Esophagus muscularis mucosa (tissue), 3 donors: ENCODE measurements at regions not wholly inside any gene's neighbourhood (a gene's known extent, or its start where the extent isn't known, plus 50 kb on each side); places are given as distances from the start of the nearest gene placed in this dataset.

Experiments
- CTCF ChIP-seq, 3 experiments: fragments of 200-600 bp in 2 of 3; fragments of 450-650 bp in 1 of 3; sonication (generic) in 2 of 3; IDR thresholded peaks; one replicate each; pipeline ENCODE4 v1.5.1; 2017 to 2019; ENCODE audit warnings: antibody characterized with exemption in 3 of 3, mild to moderate bottlenecking in 2 of 3, moderate library complexity in 1 of 3
- POLR2A ChIP-seq: fragments of 450-650 bp; IDR thresholded peaks from one replicate; pipeline ENCODE4 v1.6.1; 2017; ENCODE audit warnings: antibody characterized with exemption, moderate library complexity, mild to moderate bottlenecking, low read depth

DNA sequence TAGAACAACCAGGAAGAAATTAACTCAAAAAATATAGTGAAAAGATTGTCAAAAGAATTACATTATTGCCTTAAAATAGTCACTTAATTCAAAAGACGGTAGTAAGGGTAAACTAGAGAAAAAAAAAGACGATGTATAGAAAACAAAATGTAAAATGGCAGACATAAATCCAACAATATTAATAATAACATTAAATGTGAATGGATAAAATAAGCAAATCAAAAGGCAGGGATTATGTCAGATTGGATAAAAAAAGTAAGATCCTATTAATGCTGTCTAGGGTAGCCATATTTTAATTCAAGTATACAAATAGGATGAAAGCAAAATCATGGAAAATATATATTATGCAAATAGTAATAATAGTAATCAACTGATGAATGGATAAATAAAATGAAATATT, 134.0 kb upstream of the ADCY2 start:
- TF ChIP-seq CTCF (IDR thresholded peaks at IDR 0.05) (no peak), POLR2A (no peak)
